Ascending aorta (tissue), 2 donors: ENCODE measurements at regions not wholly inside any gene's neighbourhood (a gene's known extent, or its start where the extent isn't known, plus 50 kb on each side); places are given as distances from the start of the nearest gene placed in this dataset.

ENCODE experiments used
- DNase-seq, 2 donors: peaks; one replicate each; pipeline ENCODE4 v3.0.0-alpha.2; 2019; ENCODE audit warnings: low spot score in 2 of 2
- H3K27ac ChIP-seq, 2 donors: fragments of 200-600 bp; sonication (generic); one replicate each; pipeline ENCODE4 v1.5.1; 2016 to 2017; ENCODE audit warnings: mild to moderate bottlenecking in 1 of 2
- H3K27me3 ChIP-seq: fragments of 200-600 bp; sonication (generic); one replicate; pipeline ENCODE4 v1.5.1; 2017
- H3K36me3 ChIP-seq, 2 donors: fragments of 200-600 bp; sonication (generic); one replicate each; pipeline ENCODE4 v1.5.1; 2016
- H3K4me1 ChIP-seq, 2 donors: fragments of 200-600 bp; sonication (generic); one replicate each; pipeline ENCODE4 v1.5.1; 2016 to 2017; ENCODE audit warnings: mild to moderate bottlenecking in 1 of 2
- H3K4me3 ChIP-seq, 2 donors: fragments of 200-600 bp; sonication (generic); one replicate each; pipeline ENCODE4 v1.5.1; 2016 to 2017; ENCODE audit warnings: mild to moderate bottlenecking in 1 of 2
- H3K9me3 ChIP-seq, 2 donors: fragments of 200-600 bp; sonication (generic); one replicate each; pipeline ENCODE4 v1.5.1; 2016
- CTCF ChIP-seq, 3 experiments: fragments of 200-600 bp in 2 of 3; fragments of 450-650 bp in 1 of 3; sonication (generic) in 2 of 3; IDR thresholded peaks; one replicate each; pipeline ENCODE4 v1.5.1; 2016 to 2019; ENCODE audit warnings: antibody characterized with exemption in 3 of 3, mild to moderate bottlenecking in 1 of 3, moderate library complexity in 1 of 3
- intact Hi-C: fragments of 100-400 bp; cut with DNase I; formaldehyde crosslinking; loops from one replicate; pipeline ENCODE4 v1.15.1; 2023

GRCh38 chr11:134815404-134815803 lies 403.4 kb upstream of the B3GAT1 start:
- Histone ChIP-seq H3K27me3 (no peaks in the 10 kb centered on the region), H3K4me3 (no peak overlapping the region), H3K4me1 (no peaks in the 10 kb centered on the region), H3K36me3 (no peaks in the 10 kb centered on the region), H3K27ac (no peak overlapping the region), H3K9me3 (no peaks in the 10 kb centered on the region)
- DNase-seq, result no peak
- TF ChIP-seq CTCF (IDR thresholded peaks at IDR 0.05), result no peak
- intact Hi-C loops, result no loop called here

DNA sequence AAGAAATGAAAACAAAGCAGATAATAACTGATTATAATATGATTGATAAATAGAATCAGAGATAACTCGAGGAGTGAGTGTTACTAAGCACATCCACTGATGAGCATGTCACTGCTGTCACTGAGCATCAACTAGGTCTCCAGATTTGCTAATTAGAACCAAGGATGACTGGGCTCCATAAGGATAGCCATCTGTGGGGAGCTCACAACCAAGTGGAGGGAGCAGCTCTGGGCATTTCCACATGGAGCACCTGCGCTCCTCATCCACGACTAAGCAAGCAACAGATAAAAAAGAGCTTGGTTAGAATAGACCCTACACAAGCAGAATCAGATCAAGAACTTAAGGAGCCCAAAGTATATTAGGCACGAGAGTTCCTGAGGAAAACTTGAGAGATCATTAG lies 396.0 kb upstream of the B3GAT1 start:
- Histone ChIP-seq H3K9me3 (no peaks in the 10 kb centered on the region), H3K36me3 (no peaks in the 10 kb centered on the region), H3K27me3 (no peaks in the 10 kb centered on the region), H3K4me3 (no peak overlapping the region), H3K27ac (no peak overlapping the region), H3K4me1 (no peaks in the 10 kb centered on the region)
- TF ChIP-seq CTCF (IDR thresholded peaks at IDR 0.05), result no peak
- DNase-seq, result no peak
- intact Hi-C loops, result no loop called here

- no peak for DNase-seq
- Histone ChIP-seq H3K27ac (no peak overlapping the region), H3K4me3 (no peak overlapping the region), H3K27me3 (no peaks in the 10 kb centered on the region), H3K4me1 (no peaks in the 10 kb centered on the region), H3K36me3 (no peaks in the 10 kb centered on the region), H3K9me3 (no peaks in the 10 kb centered on the region)
- TF ChIP-seq CTCF (IDR thresholded peaks at IDR 0.05), result no peak
- intact Hi-C loops, result no loop called here
Observed at GRCh38 chr11:134802598-134802997, 390.6 kb upstream of the B3GAT1 start.

DNA sequence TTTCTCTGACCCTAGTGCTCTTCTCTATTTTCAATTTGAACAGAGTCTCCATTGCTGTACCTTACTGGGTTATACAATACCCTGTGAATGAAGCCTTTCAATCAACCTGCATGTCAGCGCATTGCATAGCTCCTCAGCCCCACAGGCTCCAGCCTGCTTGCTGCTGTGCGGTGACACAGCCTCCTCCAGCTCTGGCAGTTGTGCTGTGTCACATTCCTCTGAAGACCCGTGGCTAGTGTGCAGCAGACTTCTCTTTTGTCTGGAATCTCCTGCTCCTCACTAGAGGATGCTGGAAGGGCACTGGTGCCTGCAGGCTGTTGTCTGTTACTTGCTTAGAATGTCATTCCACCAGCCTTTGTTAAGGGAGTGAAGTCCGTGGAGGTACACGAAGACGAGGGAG lies 390.1 kb upstream of the B3GAT1 start:
- Histone ChIP-seq H3K27me3 (no peaks in the 10 kb centered on the region), H3K4me3 (no peak overlapping the region), H3K27ac (no peak overlapping the region), H3K36me3 (no peaks in the 10 kb centered on the region), H3K9me3 (no peaks in the 10 kb centered on the region), H3K4me1 (no peaks in the 10 kb centered on the region)
- no peak for DNase-seq
- no peak for TF ChIP-seq CTCF (IDR thresholded peaks at IDR 0.05)
- intact Hi-C loops, result no loop called here

GRCh38 chr11:134801570-134801969 lies 389.5 kb upstream of the B3GAT1 start:
- no peak for DNase-seq
- Histone ChIP-seq H3K4me3 (no peak overlapping the region), H3K27me3 (no peaks in the 10 kb centered on the region), H3K36me3 (no peaks in the 10 kb centered on the region), H3K4me1 (no peaks in the 10 kb centered on the region), H3K9me3 (no peaks in the 10 kb centered on the region), H3K27ac (no peak overlapping the region)
- no peak for TF ChIP-seq CTCF (IDR thresholded peaks at IDR 0.05)
- intact Hi-C loops, result no loop called here

- H3K4me3 ChIP-seq, result no peak overlapping the region
- H3K27me3 ChIP-seq, result no peaks in the 10 kb centered on the region
- no peak overlapping the region for H3K27ac ChIP-seq
- no peaks in the 10 kb centered on the region for H3K4me1 ChIP-seq
- H3K36me3 ChIP-seq, result no peaks in the 10 kb centered on the region
- DNase-seq, result no peak
- no peak for TF ChIP-seq CTCF (IDR thresholded peaks at IDR 0.05)
- no peaks in the 10 kb centered on the region for H3K9me3 ChIP-seq
- intact Hi-C loops, result no loop called here
Observed at GRCh38 chr11:134800826-134801225, 388.8 kb upstream of the B3GAT1 start.
